Fibroblast of skin of abdomen (primary cell): ENCODE measurements at regions not wholly inside any gene's neighbourhood (a gene's known extent, or its start where the extent isn't known, plus 50 kb on each side); places are given as distances from the start of the nearest gene placed in this dataset.

Source experiments
- DNase-seq: peaks from one replicate; pipeline ENCODE4 v3.0.0-alpha.2; 2013

GRCh38 chr6:105757512-105758200 lies 328.5 kb upstream of the PRDM1 start:
- no peak for DNase-seq

- DNase-seq, result no peak
These were observed 330.3 kb upstream of the PRDM1 start for GRCh38 chr6:105755885-105756284.

- peak; percentile 82 for DNase-seq
These were observed 332.4 kb upstream of the PRDM1 start for GRCh38 chr6:105753620-105754211.

GRCh38 chr6:105753207-105753606 lies 332.9 kb upstream of the PRDM1 start:
- no peak for DNase-seq

- no peak for DNase-seq
These were observed 336.0 kb upstream of the PRDM1 start for GRCh38 chr6:105750089-105750488.

- peak; percentile 38 for DNase-seq
These were observed 337.4 kb upstream of the PRDM1 start for GRCh38 chr6:105748737-105749161.

GRCh38 chr6:105747823-105748405 lies 338.2 kb upstream of the PRDM1 start:
- no peak for DNase-seq

GRCh38 chr6:105746509-105746908 lies 339.6 kb upstream of the PRDM1 start:
- DNase-seq, result no peak

GRCh38 chr6:105746130-105746505 lies 340.0 kb upstream of the PRDM1 start:
- no peak for DNase-seq

- no peak for DNase-seq
These were observed 340.5 kb upstream of the PRDM1 start for GRCh38 chr6:105745464-105746129.

GRCh38 chr6:105744815-105745214 lies 341.3 kb upstream of the PRDM1 start:
- no peak for DNase-seq

- peak; percentile 50 for DNase-seq
These were observed 338.2 kb upstream of the PREP start for GRCh38 chr6:105740946-105741645.

GRCh38 chr6:105739764-105740163 lies 336.9 kb upstream of the PREP start:
- no peak for DNase-seq

GRCh38 chr6:105733556-105734162 lies 330.8 kb upstream of the PREP start:
- peak; percentile 35 for DNase-seq

- no peak for DNase-seq
These were observed 326.1 kb upstream of the PREP start for GRCh38 chr6:105728995-105729394.

GRCh38 chr6:105726902-105727655 lies 324.2 kb upstream of the PREP start:
- DNase-seq, result peak; percentile 67

GRCh38 chr6:105714846-105715245 lies 312.0 kb upstream of the PREP start:
- DNase-seq, result no peak

GRCh38 chr6:105713474-105714118 lies 310.7 kb upstream of the PREP start:
- DNase-seq, result no peak

GRCh38 chr6:105711216-105711615 lies 308.3 kb upstream of the PREP start:
- DNase-seq, result no peak

GRCh38 chr6:105705608-105706007 lies 302.7 kb upstream of the PREP start:
- DNase-seq, result no peak

GRCh38 chr6:105695461-105695860 lies 292.6 kb upstream of the PREP start:
- no peak for DNase-seq
